Muscle of arm (tissue), 1 donor: ENCODE measurements at regions not wholly inside any gene's neighbourhood (a gene's known extent, or its start where the extent isn't known, plus 50 kb on each side); places are given as distances from the start of the nearest gene placed in this dataset.
"Not testable (repeated sequence)": the region's sequence is repeated elsewhere in the genome, so short reads cannot be mapped to it uniquely, and the experiment has no call there.

Experiments
- DNase-seq: peaks from one replicate; pipeline ENCODE4 v3.0.0-alpha.2; 2013

DNA sequence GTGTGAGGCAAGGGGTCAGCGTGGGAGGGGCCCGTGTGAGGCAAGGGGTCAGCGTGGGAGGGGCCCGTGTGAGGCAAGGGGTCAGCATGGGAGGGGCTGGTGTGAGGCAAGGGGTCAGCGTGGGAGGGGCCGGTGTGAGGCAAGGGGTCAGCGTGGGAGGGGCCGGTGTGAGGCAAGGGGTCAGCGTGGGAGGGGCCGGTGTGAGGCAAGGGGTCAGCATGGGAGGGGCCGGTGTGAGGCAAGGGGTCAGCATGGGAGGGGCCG lies 119.2 kb downstream of the SEPTIN14 start:
- not testable (repeated sequence) for DNase-seq

DNA sequence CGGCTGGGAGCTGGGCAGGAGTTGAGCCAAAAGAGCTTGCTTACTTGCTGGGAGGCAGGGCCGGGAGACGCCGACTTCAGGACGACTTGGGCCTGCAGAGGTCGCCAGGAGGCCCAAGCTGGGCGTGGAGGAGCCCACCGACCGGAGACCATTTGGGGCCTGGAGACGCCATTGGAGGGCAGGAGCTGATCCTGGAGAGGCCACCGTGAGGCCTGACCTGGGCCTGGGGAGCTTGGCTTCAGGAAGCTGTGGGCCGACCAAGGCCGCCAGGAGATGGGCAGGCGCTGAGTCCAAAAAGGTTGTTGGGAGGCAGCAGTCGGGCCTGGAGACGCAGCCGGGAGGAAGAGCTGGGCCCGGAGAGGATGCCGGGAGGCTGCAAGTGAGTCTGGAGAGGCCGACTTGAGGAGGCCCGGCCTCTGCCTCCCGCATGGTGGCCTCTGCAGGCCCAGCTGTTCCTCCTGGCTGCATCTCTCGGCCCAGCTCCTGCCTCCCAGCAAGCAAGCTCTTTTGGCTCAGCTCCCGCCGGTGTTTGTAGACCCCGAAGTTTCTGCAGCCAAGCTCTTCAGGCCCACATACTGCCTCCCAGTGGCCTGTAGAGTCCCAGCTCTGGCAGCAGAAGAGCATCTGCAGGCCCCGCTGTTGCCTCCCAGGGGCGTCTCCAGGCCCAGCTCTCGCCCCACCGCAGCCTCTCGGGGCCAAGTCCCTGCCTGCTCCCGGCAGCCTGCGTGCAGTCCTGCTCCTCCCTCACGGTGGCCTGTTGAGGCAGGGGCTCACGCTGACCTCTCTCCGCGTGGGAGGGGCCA lies 119.7 kb downstream of the SEPTIN14 start:
- DNase-seq = not testable (repeated sequence)

DNA sequence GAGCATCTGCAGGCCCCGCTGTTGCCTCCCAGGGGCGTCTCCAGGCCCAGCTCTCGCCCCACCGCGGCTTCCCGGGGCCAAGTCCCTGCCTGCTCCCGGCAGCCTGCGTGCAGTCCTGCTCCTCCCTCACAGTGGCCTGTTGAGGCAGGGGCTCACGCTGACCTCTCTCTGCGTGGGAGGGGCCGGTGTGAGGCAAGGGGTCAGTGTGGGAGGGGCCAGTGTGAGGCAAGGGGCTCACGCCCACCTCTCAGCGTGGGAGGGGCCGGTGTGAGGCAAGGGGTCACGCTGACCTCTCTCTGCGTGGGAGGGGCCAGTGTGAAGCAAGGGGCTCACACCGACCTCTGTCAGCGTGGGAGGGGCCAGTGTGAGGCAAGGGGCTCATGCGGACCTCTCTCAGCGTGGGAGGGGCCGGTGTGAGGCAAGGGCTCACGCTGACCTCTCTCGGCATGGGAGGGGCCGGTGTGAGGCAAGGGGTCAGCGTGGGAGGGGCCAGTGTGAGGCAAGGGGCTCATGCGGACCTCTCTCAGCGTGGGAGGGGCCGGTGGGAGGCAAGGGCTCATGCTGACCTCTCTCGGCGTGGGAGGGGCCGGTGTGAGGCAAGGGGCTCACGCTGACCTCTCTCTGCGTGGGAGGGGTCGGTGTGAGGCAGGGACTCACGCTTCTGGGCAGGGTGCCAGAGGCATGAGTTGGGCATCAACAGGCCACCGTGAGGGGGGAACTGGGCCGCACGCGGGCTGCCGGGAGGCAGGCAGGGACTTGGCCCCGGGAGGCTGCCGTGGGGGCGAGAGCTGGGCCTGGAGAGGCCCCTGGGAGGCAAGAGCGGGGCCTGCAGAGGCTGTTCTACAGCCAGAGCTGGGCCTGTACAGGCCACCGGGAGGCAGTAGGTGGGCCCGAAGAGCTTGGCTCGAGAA lies 120.6 kb downstream of the SEPTIN14 start:
- DNase-seq = not testable (repeated sequence)

- not testable (repeated sequence) for DNase-seq
Observed at GRCh38 chr7:55740633-55741250, 121.8 kb downstream of the SEPTIN14 start.

DNA sequence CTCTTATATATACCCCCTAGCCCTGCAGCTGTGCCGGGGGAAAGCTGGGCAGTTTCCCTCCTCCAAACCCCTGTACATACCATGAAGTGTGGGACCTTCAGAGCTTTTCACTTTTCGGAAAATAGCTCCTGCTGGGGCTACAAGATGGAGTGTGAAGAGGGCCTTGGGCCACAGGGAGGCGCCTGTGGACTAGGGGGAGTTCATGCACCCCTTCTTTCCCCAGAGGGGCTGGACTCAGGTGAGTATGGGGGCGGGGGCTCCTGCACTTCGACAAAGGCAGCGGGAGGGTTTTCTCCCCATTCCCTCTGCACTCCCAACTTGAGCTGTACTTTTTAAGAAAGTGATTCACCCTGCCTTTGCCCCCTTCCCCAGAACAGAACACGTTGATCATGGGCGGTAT lies 122.5 kb downstream of the SEPTIN14 start:
- DNase-seq = not testable (repeated sequence)

- DNase-seq = not testable (repeated sequence)
Observed at GRCh38 chr7:55736641-55737221, 125.8 kb downstream of the SEPTIN14 start.

GRCh38 chr7:55733241-55734140 lies 129.1 kb downstream of the SEPTIN14 start:
- peak; percentile 4 for DNase-seq

GRCh38 chr7:55731931-55732330 lies 130.6 kb downstream of the SEPTIN14 start:
- no peak for DNase-seq

- no peak for DNase-seq
Observed at GRCh38 chr7:55730197-55730596, 132.4 kb downstream of the SEPTIN14 start.

GRCh38 chr7:55723621-55723941 lies 139.0 kb downstream of the SEPTIN14 start:
- DNase-seq = no peak

- peak; percentile 4 for DNase-seq
Observed at GRCh38 chr7:55722874-55723620, 139.5 kb downstream of the SEPTIN14 start.

DNA sequence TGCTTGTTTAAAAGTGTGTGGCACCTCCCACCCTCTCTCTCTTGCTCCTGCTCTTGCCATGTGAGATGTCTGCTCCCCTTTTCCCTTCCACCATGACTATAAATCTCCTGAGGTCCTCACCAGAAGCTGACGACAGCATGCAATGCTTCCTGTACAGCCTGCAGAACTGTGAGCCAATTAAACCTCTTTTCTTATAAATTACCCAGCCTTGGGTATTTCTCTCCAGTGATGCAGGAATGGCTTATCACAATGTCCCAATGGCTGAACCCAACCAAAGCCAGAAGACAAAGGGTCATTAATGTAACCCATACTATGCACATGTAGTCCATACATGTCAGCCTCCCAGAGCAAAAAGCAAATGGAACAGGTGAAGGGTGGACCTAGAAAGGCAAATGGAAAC lies 141.5 kb downstream of the SEPTIN14 start:
- DNase-seq = not testable (repeated sequence)

- DNase-seq = not testable (repeated sequence)
Observed at GRCh38 chr7:55715247-55715867, 143.1 kb upstream of the VOPP1 start.

- not testable (repeated sequence) for DNase-seq
Observed at GRCh38 chr7:55714370-55714769, 142.1 kb upstream of the VOPP1 start.

DNA sequence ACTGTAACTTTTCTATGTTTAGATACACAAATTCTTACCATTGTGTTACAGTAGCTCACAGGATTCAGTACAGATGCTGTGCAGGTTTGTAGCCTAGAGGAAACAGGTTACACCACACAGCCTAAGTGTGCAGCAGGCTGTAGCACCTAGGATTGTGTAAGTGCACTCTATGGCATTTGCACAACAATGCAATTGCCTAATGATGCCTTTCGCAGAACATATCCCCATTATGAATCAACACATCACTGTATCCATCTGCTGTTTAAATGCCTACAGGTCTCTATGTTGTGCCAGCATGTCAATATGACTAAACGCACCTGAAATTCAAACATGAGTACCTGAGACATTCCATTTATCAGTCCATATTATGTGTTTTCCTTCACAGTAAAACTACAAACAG lies 138.0 kb upstream of the VOPP1 start:
- DNase-seq = not testable (repeated sequence)

- DNase-seq = peak; percentile 14
Observed at GRCh38 chr7:55708028-55708427, 135.7 kb upstream of the VOPP1 start.

DNA sequence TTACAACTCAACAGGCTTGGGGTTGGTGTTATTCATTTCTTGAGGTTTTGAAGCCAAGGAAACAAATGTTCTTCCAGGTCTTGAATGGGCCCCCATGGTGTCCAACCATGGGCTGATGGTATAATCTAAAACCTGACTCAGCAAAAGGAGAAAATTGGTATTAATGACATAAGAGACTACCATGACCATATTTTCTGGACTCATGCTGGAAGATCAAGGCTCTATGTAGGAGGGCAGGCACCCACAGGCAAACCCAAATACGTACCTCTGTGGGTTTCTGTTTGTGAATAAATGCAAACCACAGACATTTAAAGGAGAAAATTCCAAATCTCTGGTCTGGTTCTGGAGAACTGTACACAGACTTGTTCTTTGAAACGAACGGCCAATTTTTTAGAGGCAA lies 135.1 kb upstream of the VOPP1 start:
- not testable (repeated sequence) for DNase-seq

GRCh38 chr7:55706451-55707195 lies 134.3 kb upstream of the VOPP1 start:
- not testable (repeated sequence) for DNase-seq
